Lung (tissue), 11 donors: ENCODE measurements at regions not wholly inside any gene's neighbourhood (a gene's known extent, or its start where the extent isn't known, plus 50 kb on each side); places are given as distances from the start of the nearest gene placed in this dataset.
A peak's percentile ranks its signal among the peaks of the same experiment; 100 is the strongest.

Source experiments
- ATAC-seq: fragments of 200-7000 bp; cut with Tn5 transposase; one replicate; pipeline ENCODE4 v1.9.1; 2020; ENCODE audit warnings: moderate number of reproducible peaks; ENCODE audit not compliant: insufficient read depth, low FRiP score
- DNase-seq, 3 donors: peaks; one replicate each; pipeline ENCODE4 v3.0.0-alpha.2; 2013 to 2017
- H3K27ac ChIP-seq, 2 donors: one replicate each; pipeline ENCODE4 v1.5.1; 2013; ENCODE audit warnings: mild to moderate bottlenecking in 2 of 2, moderate library complexity in 2 of 2, control low read depth in 1 of 2, inconsistent platforms in 1 of 2, low read depth in 1 of 2, low read length in 1 of 2
- H3K27me3 ChIP-seq, 3 donors: one replicate each; pipeline ENCODE4 v1.5.1; 2013; ENCODE audit warnings: low read length in 2 of 3; ENCODE audit not compliant: control insufficient read depth in 3 of 3, insufficient read depth in 3 of 3
- H3K36me3 ChIP-seq, 4 donors: one replicate each; pipeline ENCODE4 v1.5.1; 2013; ENCODE audit warnings: low read length in 4 of 4, mild to moderate bottlenecking in 1 of 4, moderate library complexity in 1 of 4; ENCODE audit not compliant: control insufficient read depth in 4 of 4, insufficient read depth in 4 of 4
- H3K4me1 ChIP-seq, 5 donors: one replicate each; pipeline ENCODE4 v1.5.1; 2013; ENCODE audit warnings: low read length in 5 of 5, mild to moderate bottlenecking in 2 of 5, moderate library complexity in 1 of 5; ENCODE audit not compliant: control insufficient read depth in 5 of 5, insufficient read depth in 5 of 5
- H3K4me3 ChIP-seq: one replicate; pipeline ENCODE4 v1.5.1; 2013; ENCODE audit warnings: mild to moderate bottlenecking, control low read depth, moderate library complexity
- H3K9ac ChIP-seq, 2 donors: one replicate each; pipeline ENCODE4 v1.5.1; 2013; ENCODE audit warnings: low read length in 2 of 2, control low read depth in 1 of 2; ENCODE audit not compliant: insufficient read depth in 1 of 2
- H3K9me3 ChIP-seq, 4 donors: one replicate each; pipeline ENCODE4 v1.5.1; 2013; ENCODE audit warnings: low read length in 3 of 4, mild to moderate bottlenecking in 1 of 4, moderate library complexity in 1 of 4; ENCODE audit not compliant: control insufficient read depth in 4 of 4, insufficient read depth in 3 of 4
- WGBS, 2 donors: extraction: QIAGEN DNeasy Blood & Tissue Kit; methylation state at CpG; one replicate each; pipeline ENCODE4 v1.1.7; 2013; 5-methylcytosine and 5-hydroxymethylcytosine counted together
- TF ChIP-seq, protein P1 (sequence below): IDR thresholded peaks from 2 replicates; pipeline ENCODE4 v1.5.1; 2012; ENCODE audit warnings: mild to moderate bottlenecking; ENCODE audit errors: control extremely low read depth, extremely low read depth
- donor health status: control.
- donor health status: control.
- donor health status: Bipolar disorder and iron deficiency.
- donor health status: healthy.
- donor health status: DM: yes; HTN: yes; CAD: no.

DNA sequence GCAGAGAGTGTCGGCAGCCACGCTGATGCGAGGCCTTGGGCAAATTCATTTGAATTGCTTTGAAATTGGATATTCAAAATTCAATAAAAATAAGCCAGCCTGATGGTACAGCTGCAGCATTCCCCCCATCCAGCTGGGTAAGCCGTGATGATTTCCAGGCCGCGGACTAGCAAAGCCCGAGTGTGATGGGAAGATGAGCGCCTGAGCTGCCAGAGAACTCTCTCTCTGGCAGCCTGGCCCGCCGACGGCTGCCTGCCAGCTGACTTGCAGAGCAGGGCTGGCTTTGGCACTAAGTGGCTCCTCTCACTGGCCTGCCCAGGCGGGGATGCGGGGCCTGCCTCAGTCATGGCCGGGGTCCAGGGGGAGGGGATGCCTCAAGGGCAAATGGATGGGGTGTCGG, 268.3 kb upstream of the WWC1 start:
- Histone ChIP-seq H3K9ac (no peak overlapping the region), H3K4me3 (no peak overlapping the region), H3K4me1 (peaks cover 0 to 68% (median 9%) of the 10 kb centered on the region in 5 donors), H3K9me3 (peaks cover 0 to 2% (median 0%) of the 10 kb centered on the region in 4 donors), H3K36me3 (no peaks in the 10 kb centered on the region), H3K27me3 (peaks cover 0 to 4% (median 0%) of the 10 kb centered on the region in 3 donors), H3K27ac (no peak overlapping the region)
- ATAC-seq = no peak
- TF ChIP-seq, protein P1, sequence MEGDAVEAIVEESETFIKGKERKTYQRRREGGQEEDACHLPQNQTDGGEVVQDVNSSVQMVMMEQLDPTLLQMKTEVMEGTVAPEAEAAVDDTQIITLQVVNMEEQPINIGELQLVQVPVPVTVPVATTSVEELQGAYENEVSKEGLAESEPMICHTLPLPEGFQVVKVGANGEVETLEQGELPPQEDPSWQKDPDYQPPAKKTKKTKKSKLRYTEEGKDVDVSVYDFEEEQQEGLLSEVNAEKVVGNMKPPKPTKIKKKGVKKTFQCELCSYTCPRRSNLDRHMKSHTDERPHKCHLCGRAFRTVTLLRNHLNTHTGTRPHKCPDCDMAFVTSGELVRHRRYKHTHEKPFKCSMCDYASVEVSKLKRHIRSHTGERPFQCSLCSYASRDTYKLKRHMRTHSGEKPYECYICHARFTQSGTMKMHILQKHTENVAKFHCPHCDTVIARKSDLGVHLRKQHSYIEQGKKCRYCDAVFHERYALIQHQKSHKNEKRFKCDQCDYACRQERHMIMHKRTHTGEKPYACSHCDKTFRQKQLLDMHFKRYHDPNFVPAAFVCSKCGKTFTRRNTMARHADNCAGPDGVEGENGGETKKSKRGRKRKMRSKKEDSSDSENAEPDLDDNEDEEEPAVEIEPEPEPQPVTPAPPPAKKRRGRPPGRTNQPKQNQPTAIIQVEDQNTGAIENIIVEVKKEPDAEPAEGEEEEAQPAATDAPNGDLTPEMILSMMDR = no peak
- peak; percentile 91 to 93 (median 92) for DNase-seq
- WGBS, 2 donors = 69 to 79% methylated on average over 15 of the region's 15 CpGs

DNA sequence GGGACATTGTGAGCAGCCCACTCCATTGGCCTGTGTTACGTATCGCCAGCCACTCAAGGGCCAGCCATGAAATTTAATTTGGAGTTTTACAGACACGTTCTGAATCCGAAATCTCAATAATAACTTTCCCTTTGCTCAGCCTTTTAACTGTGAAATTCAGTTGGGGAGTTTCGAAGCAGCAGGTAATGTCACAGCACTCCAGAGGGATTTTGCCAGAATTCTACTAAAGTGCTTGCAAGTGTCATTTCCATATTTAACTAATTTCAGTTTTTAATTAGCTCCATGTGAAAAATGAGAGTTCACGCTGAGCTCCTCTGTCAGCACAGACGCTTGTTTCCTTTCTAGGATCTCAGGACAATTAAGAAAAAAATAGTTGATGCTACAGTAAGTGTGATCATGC, 267.1 kb upstream of the WWC1 start:
- WGBS, 2 donors = 92 to 97% methylated on average over 7 of the region's 7 CpGs
- no peak overlapping the region for H3K4me3 ChIP-seq

DNA sequence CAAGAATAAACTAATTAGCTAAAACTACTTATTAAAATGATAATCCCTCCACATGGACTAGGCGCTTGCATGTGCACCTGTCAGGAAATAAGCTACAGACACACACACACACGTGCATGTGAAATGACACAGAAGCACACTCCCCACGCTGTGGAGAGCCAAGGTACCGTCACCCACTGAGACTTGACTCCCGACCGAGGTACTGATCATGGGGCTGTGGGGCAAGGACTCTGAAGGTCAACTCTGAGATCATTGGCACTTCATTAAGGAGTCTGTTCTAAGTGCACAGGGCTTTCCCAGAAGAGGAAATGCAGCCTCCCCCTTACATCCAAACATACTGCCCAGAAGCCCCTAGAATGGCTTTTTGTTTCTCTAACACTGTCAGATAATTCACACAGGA, 264.4 kb upstream of the WWC1 start:
- Histone ChIP-seq H3K27ac (no peak overlapping the region), H3K4me3 (no peak overlapping the region), H3K36me3 (no peaks in the 10 kb centered on the region), H3K9ac (no peak overlapping the region), H3K27me3 (no peaks in the 10 kb centered on the region), H3K4me1 (peaks cover 0 to 35% (median 0%) of the 10 kb centered on the region in 5 donors), H3K9me3 (peaks cover 0 to 2% (median 0%) of the 10 kb centered on the region in 4 donors)
- 63 to 79% methylated on average over 6 of the region's 6 CpGs for WGBS, 2 donors
- TF ChIP-seq, protein P1 = no peak
- peak in 1 of 3 donors; percentile 34 for DNase-seq
- ATAC-seq = no peak

More for the DNA sequence above, 267.1 kb upstream of the WWC1 start:
- Histone ChIP-seq H3K4me1 (peaks cover 0 to 62% (median 9%) of the 10 kb centered on the region in 5 donors), H3K9me3 (peaks cover 0 to 2% (median 0%) of the 10 kb centered on the region in 4 donors), H3K36me3 (no peaks in the 10 kb centered on the region), H3K27me3 (no peaks in the 10 kb centered on the region), H3K27ac (no peak overlapping the region), H3K9ac (no peak overlapping the region)
- TF ChIP-seq, protein P1 = no peak
- DNase-seq (no peak), ATAC-seq (no peak)

DNA sequence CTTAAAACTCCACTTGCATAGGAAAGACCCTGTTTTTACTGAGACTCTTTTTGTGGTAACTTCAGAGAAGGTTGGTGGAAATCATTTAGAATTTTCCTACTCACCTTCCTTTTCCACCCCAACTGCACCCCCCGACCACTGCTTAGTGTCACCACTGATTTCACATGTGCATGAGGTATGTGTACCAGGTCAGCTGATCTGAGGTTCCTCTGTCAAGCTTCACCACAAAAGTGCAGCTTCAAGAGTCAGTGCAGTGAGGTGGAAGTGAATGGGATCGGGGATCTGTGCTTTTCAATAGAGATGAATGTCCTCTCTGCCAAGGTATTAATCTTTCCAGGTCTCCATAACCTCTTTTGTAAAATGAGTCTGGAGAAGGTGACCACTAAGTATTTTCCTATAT, 260.5 kb upstream of the WWC1 start:
- Histone ChIP-seq H3K4me3 (no peak overlapping the region), H3K9me3 (peaks cover 0 to 2% (median 0%) of the 10 kb centered on the region in 4 donors), H3K27ac (no peak overlapping the region), H3K27me3 (no peaks in the 10 kb centered on the region), H3K36me3 (no peaks in the 10 kb centered on the region), H3K4me1 (peaks cover 0 to 6% (median 0%) of the 10 kb centered on the region in 5 donors), H3K9ac (no peak overlapping the region)
- TF ChIP-seq, protein P1 = no peak
- WGBS, 2 donors = 73% methylated on average over 2 of the region's 2 CpGs
- DNase-seq (no peak), ATAC-seq (no peak)
